GM21423 (cell line): ENCODE measurements at regions not wholly inside any gene's neighbourhood (a gene's known extent, or its start where the extent isn't known, plus 50 kb on each side); places are given as distances from the start of the nearest gene placed in this dataset.
"Not testable (repeated sequence)": the region's sequence is repeated elsewhere in the genome, so short reads cannot be mapped to it uniquely, and the experiment has no call there.

ENCODE experiments used
- ATAC-seq: cut with Tn5 transposase; IDR thresholded peaks from one replicate; pipeline ENCODE4 v1.9.1; 2021; ENCODE audit warnings: mild to moderate bottlenecking, moderate library complexity; ENCODE audit not compliant: unreplicated experiment

- peak; percentile 72 for ATAC-seq
Observed at GRCh38 chr16:10312784-10313724, 72.8 kb upstream of the ATF7IP2 start.

DNA sequence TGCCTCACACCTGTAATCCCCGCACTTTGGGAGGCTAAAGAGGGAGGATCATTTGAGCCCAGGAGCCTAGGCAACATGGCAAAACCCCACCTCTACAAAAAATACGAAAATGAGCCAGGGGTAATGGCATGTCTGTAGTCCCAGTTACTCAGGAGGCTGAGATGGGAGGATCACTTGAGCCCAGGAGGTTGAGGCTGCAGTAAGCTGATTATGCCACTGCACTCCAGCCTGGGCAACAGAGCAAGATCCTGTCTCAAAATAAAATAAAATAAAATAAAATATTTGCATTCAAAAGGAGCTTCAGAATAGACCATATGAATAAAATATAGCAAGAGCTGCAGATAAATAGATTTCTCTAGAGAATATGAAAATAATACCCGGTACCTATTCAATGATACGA lies 71.5 kb upstream of the ATF7IP2 start:
- no peak for ATAC-seq

DNA sequence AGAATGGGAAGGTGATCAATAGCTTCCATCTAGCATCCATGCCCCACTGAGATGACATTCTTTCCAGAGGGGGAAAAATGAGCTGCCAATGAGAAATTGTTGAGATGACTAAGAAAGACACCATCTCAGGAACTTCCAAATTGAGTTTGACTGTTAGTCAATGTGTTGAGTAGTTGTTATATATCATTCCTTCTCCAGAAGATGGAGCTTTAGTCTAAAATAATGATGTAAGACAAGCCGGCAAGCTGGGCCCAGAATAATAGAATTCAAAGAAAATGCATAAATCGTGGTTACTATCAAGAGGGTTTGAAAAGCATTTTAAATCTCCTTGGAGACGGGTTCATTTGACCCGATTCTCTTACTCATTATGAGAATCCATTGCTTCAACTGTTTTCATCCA lies 71.0 kb upstream of the ATF7IP2 start:
- no peak for ATAC-seq

DNA sequence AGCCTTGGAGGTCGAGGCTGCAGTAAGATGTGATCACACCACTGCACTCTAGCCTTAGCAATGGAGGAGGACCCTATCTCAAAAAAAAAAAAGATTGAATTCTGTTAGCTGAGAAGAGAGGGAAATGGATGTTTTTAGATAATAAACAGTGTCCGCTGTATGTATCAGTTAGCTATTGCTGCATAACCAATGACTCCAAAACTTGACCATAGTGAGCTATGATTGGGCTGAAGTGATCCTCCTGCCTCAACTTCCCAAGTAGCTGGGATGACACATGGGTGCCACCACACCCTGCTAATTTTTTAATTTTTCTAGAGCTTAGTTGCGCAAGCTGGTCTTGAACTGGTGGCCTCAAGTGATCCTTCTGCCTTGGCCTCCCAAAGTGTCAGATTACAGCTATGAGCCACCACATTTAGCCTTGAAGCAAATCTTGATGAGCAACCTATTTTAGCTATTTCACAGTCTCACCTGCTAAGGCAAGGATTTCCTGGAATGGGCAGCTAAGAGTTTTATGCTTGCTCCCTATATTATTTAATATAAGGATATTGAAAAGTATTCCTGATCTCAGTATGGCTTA lies 68.3 kb upstream of the ATF7IP2 start:
- ATAC-seq, result no peak

GRCh38 chr16:10318798-10319500 lies 66.9 kb upstream of the ATF7IP2 start:
- ATAC-seq, result no peak

DNA sequence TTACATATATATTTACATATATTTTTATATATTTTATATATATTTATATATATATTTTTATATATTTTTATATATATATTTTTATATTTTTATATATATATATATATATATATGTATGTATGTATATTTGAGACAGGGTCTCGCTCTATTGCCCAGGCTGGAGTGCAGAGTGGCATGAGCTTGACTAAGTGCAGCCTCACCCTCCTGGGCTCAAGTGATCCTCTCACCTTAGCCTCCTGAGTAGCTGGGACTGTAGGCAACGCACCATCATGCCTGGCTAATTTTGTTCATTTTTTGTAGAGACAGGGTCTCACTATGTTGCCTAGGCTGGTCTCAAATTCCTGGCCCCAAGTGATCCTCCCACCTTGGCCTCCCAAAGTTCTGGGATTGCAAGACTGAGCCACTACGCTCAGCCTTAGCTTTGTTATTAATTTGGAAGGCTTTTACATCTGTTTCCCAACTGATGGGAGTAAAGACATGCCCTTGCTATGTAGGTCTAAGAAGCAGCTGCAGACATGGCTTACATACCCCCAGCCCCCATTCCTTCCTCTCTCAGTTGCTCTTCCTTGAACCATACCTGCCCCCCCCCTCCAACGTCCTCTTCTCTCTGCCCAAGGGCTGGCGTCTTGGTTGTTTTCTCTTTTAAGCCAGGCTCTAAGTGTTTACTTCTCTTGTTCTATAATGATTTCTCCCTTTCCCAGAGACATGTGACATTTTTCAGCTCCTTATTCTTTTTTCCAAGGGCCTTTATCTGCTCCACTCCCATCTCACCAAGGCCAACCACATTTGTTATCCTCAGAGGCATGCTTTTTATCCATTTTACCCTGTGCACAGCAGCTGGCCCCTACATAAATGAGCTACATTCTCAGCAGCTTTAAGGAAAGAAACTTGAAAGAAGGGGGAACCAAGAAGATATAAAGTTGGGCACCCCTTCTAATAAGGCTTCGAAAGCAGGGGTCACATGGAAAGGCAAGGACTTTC lies 64.2 kb upstream of the ATF7IP2 start:
- no peak for ATAC-seq

DNA sequence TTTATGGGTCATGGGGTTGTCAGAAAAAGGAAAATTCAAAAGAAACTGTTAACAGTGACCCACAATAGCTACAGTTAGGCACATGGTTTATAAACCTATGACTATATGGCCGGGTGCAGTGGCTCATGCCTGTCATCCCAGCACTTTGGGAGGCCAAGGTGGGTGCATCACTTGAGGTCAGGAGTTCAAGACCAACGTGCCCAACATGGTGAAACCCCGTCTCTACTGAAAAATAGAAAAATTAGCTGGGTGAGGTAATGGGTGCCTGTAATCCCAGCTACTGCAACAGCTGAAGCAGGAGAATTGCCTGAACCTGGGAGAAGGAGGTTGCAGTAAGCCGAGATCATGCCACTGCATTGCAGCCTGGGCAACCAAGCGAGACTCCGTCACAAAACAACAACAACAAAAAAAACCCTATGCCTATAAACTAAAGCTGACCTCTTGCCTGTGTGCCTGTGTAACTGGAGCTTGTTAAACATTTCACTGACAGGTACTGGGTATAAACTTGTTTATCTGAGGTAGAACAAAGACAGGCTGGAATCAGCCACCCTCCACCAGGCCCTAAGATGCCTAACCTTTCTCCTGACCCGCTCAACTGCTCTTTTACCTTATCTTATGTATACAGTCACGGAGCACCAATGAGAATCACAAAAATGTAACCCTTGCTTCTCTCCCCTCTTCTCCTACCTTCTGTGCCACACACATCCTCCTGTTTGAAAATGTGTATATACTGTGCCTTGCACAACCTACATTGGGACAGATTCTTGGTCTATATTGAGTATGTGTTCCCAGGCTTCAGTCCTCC lies 62.9 kb upstream of the ATF7IP2 start:
- ATAC-seq, result no peak

DNA sequence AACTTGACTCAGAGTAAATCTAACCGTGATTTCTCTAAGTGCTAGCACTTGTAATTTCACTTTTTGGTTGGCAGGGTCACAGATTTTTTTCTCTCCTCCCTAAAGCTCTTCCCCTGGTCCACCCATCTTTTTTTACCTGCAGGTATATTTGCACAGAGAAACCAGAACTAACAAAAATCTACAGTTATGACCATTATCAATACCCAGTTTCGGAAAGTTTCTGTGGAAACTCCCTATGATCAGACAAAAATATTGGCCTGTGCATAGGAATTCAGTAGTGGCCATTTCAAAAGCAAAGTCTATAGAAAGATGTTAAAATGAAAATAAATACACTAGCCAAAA lies 62.4 kb upstream of the ATF7IP2 start:
- ATAC-seq, result no peak

DNA sequence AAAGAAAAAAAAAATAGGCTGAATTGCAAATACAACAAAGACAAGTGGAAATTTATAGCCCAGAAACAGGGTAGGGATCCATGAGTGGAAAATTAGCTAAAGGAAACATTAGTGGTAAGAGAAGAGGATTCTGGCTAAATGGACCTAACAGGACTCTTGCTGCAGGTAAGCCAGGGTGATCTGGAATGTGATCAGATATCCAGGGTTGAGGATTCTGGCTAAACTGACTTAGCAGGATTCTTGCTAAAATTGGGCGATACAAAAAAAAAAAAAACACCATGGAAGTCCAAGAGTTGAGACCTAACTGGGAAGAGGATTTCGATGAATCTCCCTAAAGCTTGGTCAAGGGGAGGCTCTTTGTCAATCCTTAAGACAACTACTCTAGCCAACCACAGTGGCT lies 61.7 kb upstream of the ATF7IP2 start:
- no peak for ATAC-seq

DNA sequence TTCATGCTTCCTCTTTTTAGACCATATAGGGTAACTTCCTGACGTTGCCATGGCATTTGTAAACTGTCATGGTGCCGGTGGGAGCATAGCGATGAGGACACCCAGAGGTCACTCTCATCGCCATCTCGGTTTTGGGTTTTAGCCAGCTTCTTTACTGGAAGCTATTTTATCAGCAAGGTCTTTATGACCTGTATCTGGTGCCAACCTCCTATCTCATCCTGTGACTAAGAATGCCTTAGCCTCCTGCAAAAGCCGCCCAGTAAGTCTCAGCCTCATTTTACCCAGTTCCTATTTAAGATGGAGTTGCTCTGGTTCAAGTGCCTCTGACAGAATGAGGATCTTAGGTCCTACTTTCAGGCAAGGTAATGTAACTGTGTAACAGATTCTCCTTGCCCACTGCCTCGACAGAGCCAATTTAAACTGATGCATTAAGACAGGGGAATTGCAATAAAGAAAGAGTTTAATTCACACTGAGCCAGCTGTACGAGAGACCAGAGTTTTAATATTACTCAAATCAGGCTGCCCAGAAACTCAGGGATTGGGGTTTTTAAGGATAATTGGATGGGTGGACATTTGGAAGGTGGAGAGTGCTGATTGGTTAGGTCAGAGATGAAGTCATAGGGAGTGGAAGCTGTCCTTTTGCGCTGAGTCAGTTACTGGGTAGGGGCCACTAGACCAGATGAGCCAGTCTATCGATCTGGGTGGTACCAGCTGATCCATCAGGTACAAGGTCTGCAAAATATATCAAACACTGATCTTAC lies 59.9 kb upstream of the ATF7IP2 start:
- ATAC-seq, result no peak

GRCh38 chr16:10326647-10327046 lies 59.2 kb upstream of the ATF7IP2 start:
- no peak for ATAC-seq

DNA sequence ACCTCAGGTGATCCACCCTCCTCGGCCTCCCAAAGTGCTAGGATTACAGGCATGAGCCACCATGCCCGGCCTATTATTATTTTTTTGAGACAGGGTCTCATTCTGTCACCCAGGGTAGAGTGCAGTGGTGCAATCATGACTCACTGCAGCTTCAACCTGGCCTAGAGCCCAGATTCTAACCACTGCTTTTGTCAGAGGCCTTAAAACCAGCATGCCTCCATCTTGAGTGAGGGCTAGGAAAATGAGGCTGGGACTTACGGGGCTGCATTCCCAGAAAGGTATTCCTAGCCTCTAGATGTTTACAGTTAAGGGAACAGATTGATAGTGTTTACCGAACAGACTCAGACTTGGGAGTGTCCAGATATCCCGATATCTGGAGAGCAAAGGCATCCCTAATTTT lies 57.6 kb upstream of the ATF7IP2 start:
- not testable (repeated sequence) for ATAC-seq

DNA sequence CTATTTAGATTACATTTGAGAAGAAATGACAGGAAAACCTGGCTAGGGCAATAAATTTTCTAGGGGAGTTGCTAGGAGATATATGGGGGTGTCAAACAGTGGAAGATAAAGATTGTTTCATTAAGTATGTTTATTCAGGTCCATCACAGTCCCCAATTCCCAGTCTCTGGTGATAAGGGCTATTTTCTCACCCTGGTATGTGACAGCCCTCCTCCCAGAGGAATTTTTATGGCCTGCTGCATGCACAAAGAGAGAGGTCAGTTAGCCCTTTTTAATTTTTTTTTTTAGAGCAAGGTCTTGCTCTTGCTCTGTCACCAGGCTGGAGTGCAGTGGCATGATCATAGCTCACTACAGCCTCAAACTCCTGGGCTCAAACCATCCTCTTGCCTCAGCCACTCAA lies 53.6 kb upstream of the ATF7IP2 start:
- no peak for ATAC-seq

DNA sequence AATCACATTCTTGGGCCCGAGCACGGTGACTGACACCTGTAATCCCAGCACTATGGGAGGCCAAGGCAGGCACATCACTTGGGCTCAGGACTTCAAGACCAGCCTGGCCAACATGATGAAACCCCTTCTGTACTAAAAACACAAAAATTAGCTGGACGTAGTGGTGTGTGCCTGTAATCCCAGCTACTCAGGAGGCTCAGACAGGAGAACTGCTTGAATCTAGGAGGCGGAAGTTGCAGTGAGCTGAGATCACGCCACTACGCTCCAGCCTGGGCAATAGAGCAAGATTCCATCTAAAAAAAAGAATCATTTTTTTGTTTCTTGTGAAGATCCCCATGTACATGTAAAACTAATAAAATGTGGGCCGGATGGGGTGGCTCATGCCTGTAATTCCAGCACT lies 53.1 kb upstream of the ATF7IP2 start:
- ATAC-seq, result no peak

GRCh38 chr16:10333321-10334032 lies 52.4 kb upstream of the ATF7IP2 start:
- no peak for ATAC-seq

DNA sequence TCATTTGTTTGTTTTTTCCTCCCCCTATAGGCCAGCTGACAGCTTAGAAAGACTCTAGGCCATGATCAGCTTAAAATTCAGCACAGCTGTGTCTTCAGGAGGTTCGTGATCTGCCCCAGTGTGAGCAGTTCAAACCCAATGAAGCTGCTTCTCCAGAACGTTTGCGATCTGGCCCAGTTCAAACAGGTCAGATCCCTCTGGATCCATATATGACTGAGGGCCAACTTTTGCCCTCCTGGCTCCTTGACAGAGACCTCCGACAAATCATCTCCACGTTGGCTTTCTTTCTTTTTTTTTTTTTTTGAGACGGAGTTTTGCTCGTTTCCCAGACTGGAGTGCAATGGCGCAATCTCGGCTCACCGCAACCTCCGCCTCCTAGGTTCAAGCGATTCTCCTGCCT lies 50.2 kb upstream of the ATF7IP2 start:
- ATAC-seq, result no peak
